ENCODE measurements at regions not wholly inside any gene's neighbourhood (a gene's known extent, or its start where the extent isn't known, plus 50 kb on each side); places are given as distances from the start of the nearest gene placed in this dataset.

DNA sequence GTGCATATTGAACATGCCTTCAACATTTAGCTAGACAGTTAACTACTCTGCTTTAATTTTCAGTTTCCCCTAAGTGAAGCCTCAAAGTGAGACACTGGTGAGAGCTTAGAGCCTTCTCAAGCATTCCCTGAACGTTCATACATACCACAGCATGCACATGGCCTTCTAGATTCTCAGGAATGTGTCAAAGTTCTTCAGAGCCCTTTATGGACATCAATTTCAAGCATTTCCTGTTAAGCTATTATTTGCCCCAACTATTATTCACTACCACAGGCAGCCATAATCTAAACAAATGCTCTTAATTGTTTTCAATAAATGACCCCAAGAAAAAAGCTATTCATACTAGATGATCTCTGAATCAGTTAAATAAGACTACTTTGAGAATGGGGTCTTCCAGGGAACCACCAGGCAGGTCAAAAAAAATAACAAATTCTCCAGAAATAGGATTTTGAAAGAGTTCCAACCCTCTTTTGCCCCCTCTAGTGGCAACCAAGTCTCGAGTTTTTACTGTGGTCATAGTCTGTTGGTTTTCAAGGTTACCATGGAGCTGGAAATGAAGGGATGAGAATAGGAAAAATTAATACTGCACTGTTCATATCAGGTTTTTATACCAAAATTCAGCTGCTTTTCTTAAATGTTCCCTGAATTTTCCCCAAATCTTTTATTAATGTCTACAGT is 235.4 kb downstream of the RAB28 start:
- no peak for DNase-seq

DNA sequence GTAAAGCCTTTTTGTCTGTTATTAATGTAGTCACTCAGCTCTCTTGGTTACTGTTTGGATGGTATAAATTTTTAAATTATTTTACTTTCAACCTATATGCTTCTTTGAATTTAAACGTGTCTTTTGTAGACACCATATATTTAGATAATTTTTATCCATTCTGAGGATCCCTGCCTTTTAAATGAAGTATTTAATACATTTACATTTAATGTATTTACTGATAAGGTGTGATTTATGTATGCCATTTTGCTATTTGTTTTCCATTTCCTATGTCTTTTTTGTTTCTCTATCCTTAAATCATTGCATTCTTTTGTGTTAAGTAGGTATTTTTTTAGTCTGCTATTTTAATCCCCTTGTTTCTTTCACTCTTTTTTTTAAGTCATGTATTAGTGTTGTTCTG is 238.0 kb downstream of the RAB28 start:
- no peak for DNase-seq

DNA sequence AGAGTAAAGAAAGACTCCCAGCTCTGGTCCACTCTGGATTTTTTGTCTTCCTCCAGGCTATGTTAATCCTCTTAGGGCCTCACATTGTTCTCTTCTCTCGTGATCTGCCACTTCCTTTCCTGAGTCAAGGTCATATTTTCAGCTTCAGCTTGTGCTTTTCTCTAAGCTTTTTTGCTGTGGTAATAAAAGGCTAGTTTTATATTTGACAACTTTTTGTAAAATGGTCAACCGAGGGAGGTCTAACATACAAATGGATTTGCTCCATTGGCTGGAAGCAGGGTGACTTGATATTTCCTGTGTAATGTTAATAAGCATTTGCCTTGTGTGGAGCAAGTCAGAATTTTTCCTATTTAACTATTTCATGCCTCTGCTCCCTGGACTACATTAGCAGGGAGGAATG is 239.7 kb downstream of the RAB28 start:
- DNase-seq: no peak

GRCh38 chr4:13243152-13243551 is 241.0 kb downstream of the RAB28 start:
- no peak for DNase-seq

- no peak for DNase-seq
Observed at GRCh38 chr4:13240066-13240465, 244.1 kb downstream of the RAB28 start.

- no peak for DNase-seq
Observed at GRCh38 chr4:13238936-13239335, 245.2 kb downstream of the RAB28 start.

DNA sequence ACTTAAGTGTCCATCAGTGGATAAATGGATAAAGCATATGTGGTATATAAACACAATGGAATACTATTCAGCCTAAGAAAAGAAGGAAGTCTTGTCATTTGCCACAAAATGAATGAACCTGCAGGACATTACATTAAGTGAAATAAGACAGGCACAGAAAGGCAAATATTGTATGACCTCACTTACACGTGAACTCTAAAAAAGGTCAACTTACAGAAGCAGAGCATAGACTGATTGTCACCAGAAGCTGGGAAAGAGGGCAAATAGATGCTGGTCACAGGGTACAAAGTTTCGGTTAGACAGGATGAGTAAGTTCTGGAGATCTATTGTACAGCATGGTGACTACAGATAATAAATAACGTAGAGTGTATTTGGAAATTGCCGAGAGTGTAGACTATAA is 247.7 kb downstream of the RAB28 start:
- DNase-seq: no peak

- no peak for DNase-seq
Observed at GRCh38 chr4:13233755-13234154, 250.4 kb downstream of the RAB28 start.

GRCh38 chr4:13219971-13220370 is 264.2 kb downstream of the RAB28 start:
- DNase-seq: no peak

- DNase-seq: no peak
Observed at GRCh38 chr4:13218326-13218958, 265.7 kb downstream of the RAB28 start.

DNA sequence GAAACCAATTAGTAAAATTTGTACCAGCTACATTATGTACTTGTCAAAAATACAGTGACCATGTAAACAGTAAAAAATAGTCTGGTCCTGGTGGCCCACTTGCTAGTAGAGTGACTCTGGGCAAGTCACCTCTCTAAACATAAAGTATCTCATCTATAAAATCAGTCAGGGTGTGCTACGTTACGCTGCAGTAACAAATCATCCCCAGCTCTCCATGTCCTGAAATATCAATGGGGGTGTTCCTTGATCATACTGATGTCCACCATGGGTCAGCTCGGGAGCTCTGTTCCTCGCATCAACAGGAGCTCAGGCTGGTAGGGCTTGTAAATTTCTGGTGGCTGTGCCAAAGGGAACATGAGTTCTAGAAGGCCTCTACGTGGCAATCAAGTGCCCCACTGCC is 268.6 kb downstream of the RAB28 start:
- no peak for DNase-seq

- no peak for DNase-seq
Observed at GRCh38 chr4:13212936-13213335, 271.2 kb downstream of the RAB28 start.

- no peak for DNase-seq
Observed at GRCh38 chr4:13209600-13209999, 274.5 kb downstream of the RAB28 start.

DNA sequence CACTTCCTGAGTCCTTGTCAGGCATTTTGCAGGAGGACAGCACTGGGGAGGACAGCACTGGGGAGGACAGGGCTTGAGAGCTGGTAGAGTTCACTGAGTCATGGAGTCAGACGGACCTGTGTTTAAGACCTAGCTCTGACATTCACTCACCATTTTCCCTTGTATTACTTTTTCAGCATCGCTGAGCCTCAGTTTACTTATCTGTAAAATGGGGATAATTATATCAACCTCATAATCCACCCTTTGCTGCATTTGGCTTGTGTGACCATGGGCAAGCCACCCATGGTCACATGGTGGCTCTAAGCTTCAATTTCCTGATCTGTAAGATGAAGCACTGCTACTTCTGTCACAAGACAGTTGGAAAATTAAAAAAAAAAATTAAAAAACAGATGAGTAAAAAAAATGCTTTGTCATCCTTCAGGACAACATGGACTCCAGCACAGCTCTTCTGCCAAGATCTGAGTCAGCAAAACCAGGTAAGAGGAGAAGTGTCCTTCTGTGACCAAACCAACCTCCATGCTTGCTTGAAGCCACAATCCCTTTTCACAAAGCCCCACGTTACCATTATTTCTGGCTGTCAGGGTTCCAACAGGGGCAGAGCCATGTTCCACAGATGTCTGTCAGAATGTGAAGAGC is 275.5 kb downstream of the RAB28 start:
- no peak for DNase-seq

DNA sequence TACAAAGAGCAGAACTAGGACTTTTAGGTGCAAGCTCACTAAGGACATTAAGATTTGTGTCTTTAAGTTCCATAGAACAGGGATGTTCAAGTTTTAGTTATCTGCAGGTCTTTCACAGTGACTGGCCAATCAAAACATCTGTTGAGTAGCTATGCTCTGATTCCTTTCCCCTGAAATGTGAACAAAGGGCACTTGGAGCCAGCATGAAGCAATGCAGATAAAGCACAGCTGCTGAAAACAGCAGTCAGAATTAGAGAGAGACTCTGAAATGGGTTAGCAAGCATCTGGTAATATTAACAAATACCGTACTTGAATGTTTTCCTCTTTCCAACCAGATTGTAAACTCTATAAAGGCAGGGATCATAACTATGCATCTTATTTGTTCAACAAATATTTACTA is 276.9 kb downstream of the RAB28 start:
- no peak for DNase-seq

- DNase-seq: no peak
Observed at GRCh38 chr4:13203101-13203500, 281.0 kb downstream of the RAB28 start.

DNA sequence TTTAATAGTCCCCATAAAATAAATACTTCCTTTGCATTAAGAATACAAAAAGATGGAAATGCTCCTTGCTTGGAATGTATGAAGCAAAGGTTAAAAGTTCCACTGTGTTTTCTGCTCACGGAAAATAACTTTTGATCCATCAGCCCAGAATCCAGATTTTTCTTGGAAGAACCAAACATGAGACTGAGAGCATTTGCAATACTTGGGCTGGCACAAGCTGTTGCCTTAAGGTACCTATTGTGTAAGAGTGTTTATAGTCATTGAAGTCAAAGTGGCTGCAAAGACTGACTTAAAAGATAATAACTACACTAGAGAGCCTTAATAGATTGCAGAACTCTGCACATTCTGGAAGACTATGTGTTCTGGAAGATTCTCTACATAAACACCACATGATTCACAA is 281.4 kb downstream of the RAB28 start:
- no peak for DNase-seq

- no peak for DNase-seq
Observed at GRCh38 chr4:13201241-13201640, 282.9 kb downstream of the RAB28 start.

GRCh38 chr4:13196721-13197120 is 287.4 kb downstream of the RAB28 start:
- no peak for DNase-seq

DNA sequence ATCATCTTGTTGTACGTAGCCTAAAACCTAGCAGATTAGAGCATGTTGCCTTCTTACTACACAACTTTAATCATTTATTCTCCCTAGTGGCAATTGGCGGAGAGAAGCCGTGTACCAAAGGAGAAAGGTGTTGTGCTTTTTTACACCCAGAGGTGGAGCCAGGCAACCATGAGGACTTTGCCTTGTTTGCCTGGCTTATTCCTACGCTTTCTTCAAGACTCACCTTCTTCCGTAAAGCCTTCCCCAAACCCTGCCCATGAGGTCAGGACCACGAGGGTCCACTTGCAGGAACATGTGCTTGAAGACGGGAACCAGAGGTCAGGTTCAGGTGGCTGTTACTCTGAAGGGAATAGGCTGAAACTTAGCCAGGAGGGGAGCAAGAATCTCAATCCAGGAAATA is 290.5 kb downstream of the RAB28 start:
- DNase-seq: no peak

- DNase-seq: no peak
Observed at GRCh38 chr4:13190093-13190721, 293.9 kb downstream of the RAB28 start.

GRCh38 chr4:13184199-13184598 is 299.9 kb downstream of the RAB28 start:
- no peak for DNase-seq

DNA sequence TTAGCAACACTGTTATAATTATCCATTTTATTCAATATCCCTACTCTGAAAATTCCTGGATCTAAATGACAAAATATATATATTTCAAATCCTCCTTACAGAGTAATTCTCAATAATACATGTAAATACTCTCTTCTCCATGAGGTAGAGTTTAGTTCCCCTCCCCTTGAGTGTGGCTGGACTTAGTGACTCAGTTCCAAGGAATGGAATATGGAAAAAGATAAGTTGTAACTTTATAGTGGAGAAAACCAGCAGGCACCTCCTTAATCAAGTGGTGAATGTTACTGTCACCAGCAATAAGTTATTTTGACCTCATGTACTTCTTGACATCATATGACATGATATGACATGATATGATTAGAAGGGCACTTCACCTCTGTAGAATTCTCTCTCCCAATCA is 302.0 kb downstream of the RAB28 start:
- no peak for DNase-seq

DNA sequence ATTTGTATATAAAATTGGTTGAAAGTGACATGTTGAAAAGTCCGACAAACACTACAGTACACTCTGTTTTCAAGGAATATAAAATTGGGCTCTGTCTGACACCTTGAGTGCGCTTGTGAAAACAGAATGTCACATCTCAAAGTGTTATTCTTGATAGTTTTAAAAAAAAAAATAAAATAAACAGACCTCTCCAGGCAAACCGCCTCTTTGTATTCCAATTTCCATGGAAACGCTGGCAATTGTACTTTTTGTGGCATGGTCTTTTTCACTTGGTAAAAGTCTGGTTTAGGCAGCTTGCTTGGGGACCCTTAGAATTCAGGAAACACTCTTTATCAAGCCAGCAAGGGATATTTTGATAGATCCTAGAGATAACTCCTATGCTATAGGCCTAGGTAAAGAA is 302.5 kb downstream of the RAB28 start:
- no peak for DNase-seq
